ENCODE measurements at regions not wholly inside any gene's neighbourhood (a gene's known extent, or its start where the extent isn't known, plus 50 kb on each side); places are given as distances from the start of the nearest gene placed in this dataset.

GRCh38 chr10:27393961-27394360, 110.1 kb upstream of the RAB18 start:
- H3K27ac ChIP-seq = no peak overlapping the region
- H3K9me3 ChIP-seq = no peaks in the 10 kb centered on the region
- no peaks in the 10 kb centered on the region for H3K36me3 ChIP-seq
- TF ChIP-seq POLR2A (IDR thresholded peaks at IDR 0.05) (no peak), CTCF (IDR thresholded peaks at IDR 0.05) (no peak)
- no peaks in the 10 kb centered on the region for H3K27me3 ChIP-seq
- whole genome bisulfite sequencing, 2 donors = 64 to 89% methylated on average over 4 of the region's 4 CpGs
- H3K4me3 ChIP-seq (replicated peaks in 1 of 3) = no peak overlapping the region
- DNase-seq = no peak
- intact Hi-C loops (cut with DNase I) = no loop called here
- no peaks in the 10 kb centered on the region for H3K4me1 ChIP-seq

GRCh38 chr10:27392606-27393005, 111.5 kb upstream of the RAB18 start:
- 87 to 97% methylated on average over 2 of the region's 2 CpGs for WGBS, 2 donors
- Histone ChIP-seq H3K9me3 (no peaks in the 10 kb centered on the region), H3K4me3 (replicated peaks in 1 of 3) (no peak overlapping the region), H3K27ac (no peak overlapping the region), H3K36me3 (no peaks in the 10 kb centered on the region), H3K4me1 (no peaks in the 10 kb centered on the region), H3K27me3 (no peaks in the 10 kb centered on the region)
- DNase-seq = no peak
- intact Hi-C loops (cut with DNase I) = no loop called here
- TF ChIP-seq CTCF (IDR thresholded peaks at IDR 0.05) (no peak), POLR2A (IDR thresholded peaks at IDR 0.05) (no peak)

- DNase-seq = no peak
- no peak overlapping the region for H3K27ac ChIP-seq
- TF ChIP-seq CTCF (IDR thresholded peaks at IDR 0.05) (no peak), POLR2A (IDR thresholded peaks at IDR 0.05) (no peak)
- no peaks in the 10 kb centered on the region for H3K27me3 ChIP-seq
- H3K36me3 ChIP-seq = no peaks in the 10 kb centered on the region
- no peak overlapping the region for H3K4me3 ChIP-seq (replicated peaks in 1 of 3)
- no peaks in the 10 kb centered on the region for H3K4me1 ChIP-seq
- 84 to 89% methylated on average over 2 of the region's 2 CpGs for WGBS, 2 donors
- H3K9me3 ChIP-seq = no peaks in the 10 kb centered on the region
- intact Hi-C loops (cut with DNase I) = no loop called here
These were observed 112.2 kb upstream of the RAB18 start for GRCh38 chr10:27391916-27392315.

- no peak overlapping the region for H3K4me3 ChIP-seq (replicated peaks in 1 of 3)
- no peaks in the 10 kb centered on the region for H3K27me3 ChIP-seq
- intact Hi-C loops (cut with DNase I) = no loop called here
- H3K27ac ChIP-seq = no peak overlapping the region
- H3K4me1 ChIP-seq = no peaks in the 10 kb centered on the region
- DNase-seq = no peak
- no peak for TF ChIP-seq CTCF (IDR thresholded peaks at IDR 0.05)
- 65 to 69% methylated on average over 1 of the region's 1 CpG for WGBS, 2 donors
- H3K9me3 ChIP-seq = no peaks in the 10 kb centered on the region
- H3K36me3 ChIP-seq = no peaks in the 10 kb centered on the region
These were observed 112.8 kb upstream of the RAB18 start for GRCh38 chr10:27391325-27391724.

- H3K27ac ChIP-seq = no peak overlapping the region
- no peak for TF ChIP-seq CTCF (IDR thresholded peaks at IDR 0.05)
- no peak for TF ChIP-seq POLR2A (IDR thresholded peaks at IDR 0.05)
- H3K4me3 ChIP-seq (replicated peaks in 1 of 3) = no peak overlapping the region
- DNase-seq = no peak
- H3K4me1 ChIP-seq = no peaks in the 10 kb centered on the region
- no peaks in the 10 kb centered on the region for H3K36me3 ChIP-seq
- no peaks in the 10 kb centered on the region for H3K27me3 ChIP-seq
- no peaks in the 10 kb centered on the region for H3K9me3 ChIP-seq
- intact Hi-C loops (cut with DNase I) = no loop called here
- 90 to 95% methylated on average over 1 of the region's 1 CpG for WGBS, 2 donors
These were observed 113.4 kb upstream of the RAB18 start for GRCh38 chr10:27390681-27391080.
